Hepatocyte (in vitro differentiated cells): ENCODE measurements at regions not wholly inside any gene's neighbourhood (a gene's known extent, or its start where the extent isn't known, plus 50 kb on each side); places are given as distances from the start of the nearest gene placed in this dataset.

ENCODE experiments used
- DNase-seq: peaks from one replicate; pipeline ENCODE4 v3.0.0-alpha.2; 2016; ENCODE audit warnings: low spot score
- H2AFZ ChIP-seq: fragments of 200-600 bp; sonication (generic); 2 replicates; pipeline ENCODE4 v1.6.0; 2016; ENCODE audit warnings: antibody characterized with exemption, mild to moderate bottlenecking
- H3K27ac ChIP-seq: fragments of 200-600 bp; sonication (generic); 2 replicates; pipeline ENCODE4 v1.5.1; 2016; ENCODE audit warnings: mild to moderate bottlenecking
- H3K27me3 ChIP-seq: fragments of 200-600 bp; sonication (generic); 2 replicates; pipeline ENCODE4 v1.6.1; 2016
- H3K36me3 ChIP-seq: fragments of 200-600 bp; sonication (generic); replicated peaks from 2 replicates; pipeline ENCODE4 v1.5.1; 2016; ENCODE audit warnings: low read depth; ENCODE audit not compliant: insufficient read depth
- H3K4me1 ChIP-seq: fragments of 200-600 bp; sonication (generic); 2 replicates; pipeline ENCODE4 v1.5.1; 2016; ENCODE audit warnings: mild to moderate bottlenecking, moderate library complexity; ENCODE audit not compliant: insufficient read depth
- H3K4me2 ChIP-seq: fragments of 200-600 bp; sonication (generic); 2 replicates; pipeline ENCODE4 v1.6.0; 2016
- H3K4me3 ChIP-seq: fragments of 200-600 bp; sonication (generic); 2 replicates; pipeline ENCODE4 v1.5.1; 2016; ENCODE audit warnings: mild to moderate bottlenecking
- H3K79me2 ChIP-seq: fragments of 200-600 bp; sonication (generic); 2 replicates; pipeline ENCODE4 v1.6.0; 2017; ENCODE audit warnings: mild to moderate bottlenecking
- H3K9me2 ChIP-seq: fragments of 200-600 bp; sonication (generic); replicated peaks from 2 replicates; pipeline ENCODE4 v1.6.0; 2017; ENCODE audit warnings: mild to moderate bottlenecking; ENCODE audit not compliant: insufficient read depth
- H3K9me3 ChIP-seq: fragments of 200-600 bp; sonication (generic); 2 replicates; pipeline ENCODE4 v1.5.1; 2016; ENCODE audit warnings: low read depth, mild to moderate bottlenecking
- H4K20me1 ChIP-seq: fragments of 200-600 bp; sonication (generic); 2 replicates; pipeline ENCODE4 v1.6.0; 2016; ENCODE audit warnings: mild to moderate bottlenecking; ENCODE audit not compliant: insufficient read depth, poor library complexity, severe bottlenecking
- EZH2 ChIP-seq: fragments of 200-600 bp; sonication (generic); IDR thresholded peaks from 2 replicates; pipeline ENCODE4 v1.6.1; 2016; ENCODE audit warnings: antibody characterized with exemption, mild to moderate bottlenecking, borderline replicate concordance
- EZH2phosphoT487 ChIP-seq: fragments of 200-600 bp; sonication (generic); IDR thresholded peaks from one replicate; pipeline ENCODE4 v1.6.1; 2018; ENCODE audit warnings: antibody characterized with exemption, mild to moderate bottlenecking, low read depth, moderate library complexity; ENCODE audit not compliant: unreplicated experiment, severe bottlenecking
- WGBS: methylation state at CpG from one replicate; pipeline ENCODE4 v1.1.6; 2016; ENCODE audit warnings: low lambda C conversion rate; ENCODE audit errors: missing lambda C conversion rate; 5-methylcytosine and 5-hydroxymethylcytosine counted together
- TF ChIP-seq, protein P1 (sequence below): fragments of 200-600 bp; sonication (generic); IDR thresholded peaks from 2 replicates; pipeline ENCODE4 v1.5.1; 2016; ENCODE audit warnings: antibody characterized with exemption, mild to moderate bottlenecking; ENCODE audit not compliant: poor library complexity

GRCh38 chr1:221611656-221612046, 130.2 kb downstream of the DUSP10 start:
- DNase-seq: no peak
- Histone ChIP-seq H3K4me3 (no peak overlapping the region), H3K27ac (peak overlapping the region; percentile 37), H3K4me2 (no peak overlapping the region), H3K36me3 (no peaks in the 10 kb centered on the region), H4K20me1 (no peaks in the 10 kb centered on the region), H3K9me2 (no peaks in the 10 kb centered on the region), H2AFZ (no peak overlapping the region), H3K27me3 (no peaks in the 10 kb centered on the region), H3K4me1 (peaks cover 4% of the 10 kb centered on the region), H3K79me2 (no peaks in the 10 kb centered on the region), H3K9me3 (no peaks in the 10 kb centered on the region)
- TF ChIP-seq, protein P1, sequence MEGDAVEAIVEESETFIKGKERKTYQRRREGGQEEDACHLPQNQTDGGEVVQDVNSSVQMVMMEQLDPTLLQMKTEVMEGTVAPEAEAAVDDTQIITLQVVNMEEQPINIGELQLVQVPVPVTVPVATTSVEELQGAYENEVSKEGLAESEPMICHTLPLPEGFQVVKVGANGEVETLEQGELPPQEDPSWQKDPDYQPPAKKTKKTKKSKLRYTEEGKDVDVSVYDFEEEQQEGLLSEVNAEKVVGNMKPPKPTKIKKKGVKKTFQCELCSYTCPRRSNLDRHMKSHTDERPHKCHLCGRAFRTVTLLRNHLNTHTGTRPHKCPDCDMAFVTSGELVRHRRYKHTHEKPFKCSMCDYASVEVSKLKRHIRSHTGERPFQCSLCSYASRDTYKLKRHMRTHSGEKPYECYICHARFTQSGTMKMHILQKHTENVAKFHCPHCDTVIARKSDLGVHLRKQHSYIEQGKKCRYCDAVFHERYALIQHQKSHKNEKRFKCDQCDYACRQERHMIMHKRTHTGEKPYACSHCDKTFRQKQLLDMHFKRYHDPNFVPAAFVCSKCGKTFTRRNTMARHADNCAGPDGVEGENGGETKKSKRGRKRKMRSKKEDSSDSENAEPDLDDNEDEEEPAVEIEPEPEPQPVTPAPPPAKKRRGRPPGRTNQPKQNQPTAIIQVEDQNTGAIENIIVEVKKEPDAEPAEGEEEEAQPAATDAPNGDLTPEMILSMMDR: no peak
- no peak for TF ChIP-seq EZH2phosphoT487
- no peak for TF ChIP-seq EZH2
- WGBS: 60% methylated on average over 2 of the region's 2 CpGs

GRCh38 chr1:221612047-221612777, 129.7 kb downstream of the DUSP10 start:
- TF ChIP-seq EZH2phosphoT487 (no peak), EZH2 (no peak)
- TF ChIP-seq, protein P1: no peak
- WGBS: 20% methylated on average over 5 of the region's 5 CpGs
- no peaks in the 10 kb centered on the region for H3K36me3 ChIP-seq
- peaks cover 4% of the 10 kb centered on the region for H3K4me1 ChIP-seq
- H3K4me2 ChIP-seq: peak overlapping the region; percentile 3
- no peaks in the 10 kb centered on the region for H3K79me2 ChIP-seq
- H3K9me2 ChIP-seq: no peaks in the 10 kb centered on the region
- H2AFZ ChIP-seq: no peak overlapping the region
- peak overlapping the region; percentile 44 for H3K27ac ChIP-seq
- DNase-seq: peak; percentile 76
- no peaks in the 10 kb centered on the region for H4K20me1 ChIP-seq
- no peaks in the 10 kb centered on the region for H3K9me3 ChIP-seq
- H3K27me3 ChIP-seq: no peaks in the 10 kb centered on the region
- no peak overlapping the region for H3K4me3 ChIP-seq

DNA sequence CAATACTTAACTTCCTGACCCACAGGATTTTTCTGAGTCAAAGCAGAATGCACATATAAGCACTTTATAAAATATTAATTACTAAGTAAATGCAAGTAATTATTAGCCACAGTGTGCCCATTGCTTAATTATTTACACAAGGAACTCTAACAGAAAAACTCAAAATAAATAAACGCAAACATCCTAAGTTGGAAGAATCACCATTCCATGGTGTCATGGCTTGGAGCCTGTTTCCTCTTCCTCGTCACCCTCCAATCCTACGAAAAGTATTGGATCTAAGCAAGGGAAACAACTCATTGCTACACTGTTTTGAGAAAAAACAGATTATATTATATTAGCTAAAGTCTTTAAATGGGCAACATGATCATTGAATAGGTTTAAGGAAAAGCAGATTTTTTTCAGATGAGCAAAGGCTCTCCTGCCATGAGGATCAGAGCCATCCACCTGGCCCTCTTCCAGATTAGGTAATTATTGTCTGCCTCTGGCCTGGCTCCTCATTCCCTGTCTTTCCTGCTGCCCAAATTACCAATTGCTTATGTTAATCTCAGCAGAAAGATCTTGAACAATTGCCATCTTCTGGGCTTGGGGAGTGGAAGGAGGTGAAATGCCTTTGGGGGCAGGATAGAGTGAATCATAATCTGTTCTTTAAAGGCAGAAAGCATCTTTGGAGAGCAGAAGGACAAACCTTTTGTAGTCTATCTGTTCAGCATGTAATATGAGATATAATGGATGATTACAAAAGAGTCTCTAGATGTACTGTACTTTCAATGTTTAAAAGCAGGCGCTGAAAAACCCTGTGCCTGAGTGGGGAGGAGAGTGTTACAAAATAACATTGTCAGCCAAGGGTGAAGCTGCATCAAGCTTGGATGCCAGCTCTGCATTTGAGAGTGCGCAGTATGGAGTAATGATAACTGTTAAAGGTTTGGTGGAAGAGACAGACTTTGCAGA, 121.2 kb downstream of the DUSP10 start:
- Histone ChIP-seq H3K4me1 (no peaks in the 10 kb centered on the region), H3K79me2 (no peaks in the 10 kb centered on the region), H3K27me3 (no peaks in the 10 kb centered on the region), H3K4me2 (no peak overlapping the region), H4K20me1 (no peaks in the 10 kb centered on the region), H3K9me2 (no peaks in the 10 kb centered on the region), H2AFZ (no peak overlapping the region), H3K4me3 (no peak overlapping the region), H3K9me3 (no peaks in the 10 kb centered on the region), H3K27ac (no peak overlapping the region), H3K36me3 (no peaks in the 10 kb centered on the region)
- TF ChIP-seq EZH2phosphoT487: no peak
- TF ChIP-seq, protein P1: no peak
- WGBS: 89% methylated on average over 5 of the region's 5 CpGs
- peak; percentile 9 for DNase-seq
